ENCODE measurements at regions not wholly inside any gene's neighbourhood (a gene's known extent, or its start where the extent isn't known, plus 50 kb on each side); places are given as distances from the start of the nearest gene placed in this dataset.

DNA sequence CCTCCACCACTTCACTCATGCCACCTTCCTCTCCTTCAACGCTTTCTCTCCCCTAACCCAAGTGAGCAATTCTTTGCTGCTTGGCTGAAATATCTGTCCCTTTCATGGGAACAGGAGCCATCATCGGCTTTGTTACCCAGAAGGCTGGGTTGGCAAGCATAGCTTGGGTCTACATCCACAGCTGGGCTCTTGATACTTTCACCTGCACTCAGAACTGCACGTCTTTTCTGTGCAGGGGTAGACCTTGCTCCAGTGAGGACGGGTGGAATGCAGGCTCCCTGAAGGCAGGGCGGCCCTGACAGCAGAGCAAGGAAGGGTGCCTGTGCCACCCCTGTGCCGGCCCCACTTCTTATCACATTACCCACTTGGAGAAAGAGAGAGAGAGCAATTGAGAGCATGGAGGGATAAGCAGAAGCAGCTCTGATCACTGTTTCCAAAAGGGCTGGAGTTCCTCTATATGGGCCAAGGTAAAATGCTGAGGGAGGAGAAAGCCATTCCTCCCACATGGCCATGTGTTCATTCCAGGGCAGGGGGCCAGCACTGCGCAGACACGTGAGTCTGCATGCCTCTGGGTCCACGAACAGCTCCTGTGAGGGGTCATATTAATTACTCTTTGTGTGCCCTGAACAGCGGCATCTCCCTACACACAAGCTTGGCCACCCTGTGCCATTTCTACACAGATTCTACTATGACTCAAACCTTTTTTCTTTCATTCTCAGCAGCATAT is 181.8 kb downstream of the BUD13 start:
- Histone ChIP-seq H3K79me2 (ENCODE audit: insufficient read depth, low read length) (no peaks in the 10 kb centered on the region), H3K36me3 (replicated peaks in 1 of 2; ENCODE audit: control insufficient read depth in 1 of 2, insufficient read depth in 2 of 2, low read length in 2 of 2) (no peaks in the 10 kb centered on the region), H2AFZ (ENCODE audit: insufficient read depth, low read depth, low read length, poor library complexity, severe bottlenecking) (no peak overlapping the region), H3K4me2 (replicated peaks; ENCODE audit: extremely low read depth, low read length, poor library complexity, severe bottlenecking) (no peak overlapping the region), H3K4me1 (ENCODE audit: control insufficient read depth in 1 of 2, insufficient read depth in 2 of 2, low read length in 2 of 2) (no peaks in the 10 kb centered on the region), H3K27me3 (ENCODE audit: control insufficient read depth in 2 of 2, insufficient read depth in 2 of 2, low read length in 2 of 2) (no peaks in the 10 kb centered on the region), H4K20me1 (ENCODE audit: insufficient read depth, low read length) (no peaks in the 10 kb centered on the region), H3K9ac (ENCODE audit: insufficient read depth, low read length, poor library complexity, severe bottlenecking) (no peak overlapping the region), H3K9me3 (replicated peaks in 1 of 2; ENCODE audit: control insufficient read depth in 1 of 2, insufficient read depth in 1 of 2, low read length in 2 of 2) (no peaks in the 10 kb centered on the region), H3K27ac (ENCODE audit: low read depth in 1 of 2, low read length in 2 of 2) (no peak overlapping the region), H3K4me3 (replicated peaks in 1 of 3; ENCODE audit: low read depth in 2 of 3, low read length in 3 of 3) (no peak overlapping the region)
- Mint-ChIP-seq H3K4me3 (no peak overlapping the region), H3K36me3 (no peaks in the 10 kb centered on the region), H3K27me3 (ENCODE audit: low read depth in 3 of 3) (peaks cover 6 to 18% (median 10%) of the 10 kb centered on the region in 3 donors), H3K9me3 (peaks cover 0 to 3% (median 0%) of the 10 kb centered on the region in 7 donors), H3K27ac (no peak overlapping the region), H3K4me1 (no peaks in the 10 kb centered on the region)
- WGBS (ENCODE audit: insufficient coverage) = 94% methylated on average over 7 of the region's 10 CpGs
- TF ChIP-seq, protein P1, sequence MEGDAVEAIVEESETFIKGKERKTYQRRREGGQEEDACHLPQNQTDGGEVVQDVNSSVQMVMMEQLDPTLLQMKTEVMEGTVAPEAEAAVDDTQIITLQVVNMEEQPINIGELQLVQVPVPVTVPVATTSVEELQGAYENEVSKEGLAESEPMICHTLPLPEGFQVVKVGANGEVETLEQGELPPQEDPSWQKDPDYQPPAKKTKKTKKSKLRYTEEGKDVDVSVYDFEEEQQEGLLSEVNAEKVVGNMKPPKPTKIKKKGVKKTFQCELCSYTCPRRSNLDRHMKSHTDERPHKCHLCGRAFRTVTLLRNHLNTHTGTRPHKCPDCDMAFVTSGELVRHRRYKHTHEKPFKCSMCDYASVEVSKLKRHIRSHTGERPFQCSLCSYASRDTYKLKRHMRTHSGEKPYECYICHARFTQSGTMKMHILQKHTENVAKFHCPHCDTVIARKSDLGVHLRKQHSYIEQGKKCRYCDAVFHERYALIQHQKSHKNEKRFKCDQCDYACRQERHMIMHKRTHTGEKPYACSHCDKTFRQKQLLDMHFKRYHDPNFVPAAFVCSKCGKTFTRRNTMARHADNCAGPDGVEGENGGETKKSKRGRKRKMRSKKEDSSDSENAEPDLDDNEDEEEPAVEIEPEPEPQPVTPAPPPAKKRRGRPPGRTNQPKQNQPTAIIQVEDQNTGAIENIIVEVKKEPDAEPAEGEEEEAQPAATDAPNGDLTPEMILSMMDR (IDR thresholded peaks at IDR 0.05) = no peak
- intact Hi-C loops (cut with micrococcal nuclease) = no loop called here
- DNase-seq = no peak

DNA sequence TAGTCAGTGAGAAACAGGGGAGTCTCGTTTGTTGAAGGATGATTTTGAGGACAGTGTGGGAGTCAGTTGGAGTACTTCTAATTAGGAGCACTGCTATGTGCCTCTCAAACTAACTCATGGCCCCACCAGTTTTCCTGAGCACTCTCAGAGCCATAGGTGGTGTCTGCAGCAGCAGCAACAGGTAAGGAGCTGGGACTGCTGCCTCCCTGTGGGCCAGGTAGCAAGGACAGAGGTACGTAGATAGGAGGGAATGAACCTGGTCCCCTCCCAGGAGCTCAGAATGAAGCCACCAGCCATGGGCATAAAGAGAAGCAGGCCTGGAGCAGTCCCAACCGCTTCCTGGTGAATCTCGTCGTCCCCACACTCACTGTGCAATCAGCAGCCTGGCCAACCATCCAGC is 183.4 kb downstream of the BUD13 start:
- no peak for DNase-seq
- Mint-ChIP-seq H3K4me1 (no peaks in the 10 kb centered on the region), H3K27ac (no peak overlapping the region), H3K4me3 (no peak overlapping the region), H3K9me3 (peaks cover 0 to 3% (median 0%) of the 10 kb centered on the region in 7 donors), H3K27me3 (ENCODE audit: low read depth in 3 of 3) (peaks cover 9 to 24% (median 19%) of the 10 kb centered on the region in 3 donors), H3K36me3 (no peaks in the 10 kb centered on the region)
- no peaks in the 10 kb centered on the region for H3K9me3 ChIP-seq (replicated peaks in 1 of 2; ENCODE audit: control insufficient read depth in 1 of 2, insufficient read depth in 1 of 2, low read length in 2 of 2)
- TF ChIP-seq, protein P1 (IDR thresholded peaks at IDR 0.05) = no peak
- H3K4me2 ChIP-seq (replicated peaks; ENCODE audit: extremely low read depth, low read length, poor library complexity, severe bottlenecking) = no peak overlapping the region
- no peaks in the 10 kb centered on the region for H4K20me1 ChIP-seq (ENCODE audit: insufficient read depth, low read length)
- no peaks in the 10 kb centered on the region for H3K4me1 ChIP-seq (ENCODE audit: control insufficient read depth in 1 of 2, insufficient read depth in 2 of 2, low read length in 2 of 2)
- H3K27me3 ChIP-seq (ENCODE audit: control insufficient read depth in 2 of 2, insufficient read depth in 2 of 2, low read length in 2 of 2) = no peaks in the 10 kb centered on the region
- no peaks in the 10 kb centered on the region for H3K79me2 ChIP-seq (ENCODE audit: insufficient read depth, low read length)
- WGBS (ENCODE audit: insufficient coverage) = 98% methylated on average over 4 of the region's 5 CpGs
- intact Hi-C loops (cut with micrococcal nuclease) = no loop called here
- no peak overlapping the region for H3K27ac ChIP-seq (ENCODE audit: low read depth in 1 of 2, low read length in 2 of 2)
- no peak overlapping the region for H3K4me3 ChIP-seq (replicated peaks in 1 of 3; ENCODE audit: low read depth in 2 of 3, low read length in 3 of 3)
- H3K9ac ChIP-seq (ENCODE audit: insufficient read depth, low read length, poor library complexity, severe bottlenecking) = no peak overlapping the region
- no peaks in the 10 kb centered on the region for H3K36me3 ChIP-seq (replicated peaks in 1 of 2; ENCODE audit: control insufficient read depth in 1 of 2, insufficient read depth in 2 of 2, low read length in 2 of 2)
- no peak overlapping the region for H2AFZ ChIP-seq (ENCODE audit: insufficient read depth, low read depth, low read length, poor library complexity, severe bottlenecking)

Measured in CD14-positive monocyte (primary cell).